GM12874 (cell line): ENCODE measurements at regions not wholly inside any gene's neighbourhood (a gene's known extent, or its start where the extent isn't known, plus 50 kb on each side); places are given as distances from the start of the nearest gene placed in this dataset.

Source experiments
- TF ChIP-seq, protein P1 (sequence below): IDR thresholded peaks from 2 replicates; pipeline ENCODE4 v1.5.1; 2011; ENCODE audit warnings: low read depth, mild to moderate bottlenecking, control low read depth, low read length, moderate library complexity; ENCODE audit not compliant: insufficient read depth

DNA sequence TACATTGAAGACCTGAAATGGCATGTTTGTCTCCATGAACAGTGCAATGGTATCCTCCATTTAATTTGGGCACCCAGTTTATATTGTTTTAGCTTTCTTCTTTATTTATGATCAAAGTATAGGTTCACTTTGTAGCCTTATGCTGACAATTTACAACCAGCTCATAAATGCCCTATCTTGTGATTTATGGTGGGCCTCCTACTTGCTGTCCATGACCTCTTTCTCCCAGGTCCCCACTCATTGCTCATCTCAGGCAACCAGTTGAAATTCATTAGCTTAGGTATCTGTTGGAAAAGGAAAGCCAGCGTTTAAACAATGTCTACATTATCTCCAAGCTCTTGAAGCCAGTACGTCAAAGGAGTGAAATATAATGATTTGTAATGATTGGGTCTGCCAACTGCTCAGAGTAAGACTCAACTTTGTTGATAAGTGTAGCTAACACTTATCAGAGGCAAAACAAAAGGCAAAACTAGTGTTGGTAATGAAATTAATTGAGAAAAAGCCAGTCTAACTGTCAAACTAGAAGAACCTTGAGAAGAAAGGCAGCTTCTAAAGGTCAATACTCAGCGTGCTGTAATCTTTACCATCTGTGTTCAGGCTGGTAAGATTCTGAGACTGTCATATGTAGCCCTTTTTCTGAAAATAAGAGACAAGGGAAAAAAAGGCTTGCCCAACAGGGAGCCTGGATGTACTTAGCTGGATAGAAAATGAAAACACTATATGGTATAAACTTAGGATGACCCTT lies 695.9 kb downstream of the EPHA4 start:
- TF ChIP-seq, protein P1, sequence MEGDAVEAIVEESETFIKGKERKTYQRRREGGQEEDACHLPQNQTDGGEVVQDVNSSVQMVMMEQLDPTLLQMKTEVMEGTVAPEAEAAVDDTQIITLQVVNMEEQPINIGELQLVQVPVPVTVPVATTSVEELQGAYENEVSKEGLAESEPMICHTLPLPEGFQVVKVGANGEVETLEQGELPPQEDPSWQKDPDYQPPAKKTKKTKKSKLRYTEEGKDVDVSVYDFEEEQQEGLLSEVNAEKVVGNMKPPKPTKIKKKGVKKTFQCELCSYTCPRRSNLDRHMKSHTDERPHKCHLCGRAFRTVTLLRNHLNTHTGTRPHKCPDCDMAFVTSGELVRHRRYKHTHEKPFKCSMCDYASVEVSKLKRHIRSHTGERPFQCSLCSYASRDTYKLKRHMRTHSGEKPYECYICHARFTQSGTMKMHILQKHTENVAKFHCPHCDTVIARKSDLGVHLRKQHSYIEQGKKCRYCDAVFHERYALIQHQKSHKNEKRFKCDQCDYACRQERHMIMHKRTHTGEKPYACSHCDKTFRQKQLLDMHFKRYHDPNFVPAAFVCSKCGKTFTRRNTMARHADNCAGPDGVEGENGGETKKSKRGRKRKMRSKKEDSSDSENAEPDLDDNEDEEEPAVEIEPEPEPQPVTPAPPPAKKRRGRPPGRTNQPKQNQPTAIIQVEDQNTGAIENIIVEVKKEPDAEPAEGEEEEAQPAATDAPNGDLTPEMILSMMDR, result no peak

DNA sequence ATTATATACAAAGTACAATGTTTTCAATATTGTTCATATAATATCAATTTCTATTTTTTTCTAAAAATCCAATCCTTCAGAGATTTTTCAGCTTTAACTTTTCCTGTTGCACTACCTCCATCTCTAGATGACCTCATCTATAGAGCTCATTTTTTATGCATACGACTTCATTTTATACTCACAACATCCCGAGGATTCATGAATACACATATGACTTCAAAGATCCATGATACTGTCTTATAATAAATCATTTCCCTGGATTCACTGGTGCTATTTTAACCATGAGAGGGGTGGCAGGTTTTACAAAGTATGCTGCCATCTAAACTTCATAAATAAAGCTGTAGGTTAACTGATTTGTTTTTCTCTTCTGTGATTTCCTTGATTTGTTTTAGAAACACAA lies 694.6 kb downstream of the EPHA4 start:
- TF ChIP-seq, protein P1, result no peak

DNA sequence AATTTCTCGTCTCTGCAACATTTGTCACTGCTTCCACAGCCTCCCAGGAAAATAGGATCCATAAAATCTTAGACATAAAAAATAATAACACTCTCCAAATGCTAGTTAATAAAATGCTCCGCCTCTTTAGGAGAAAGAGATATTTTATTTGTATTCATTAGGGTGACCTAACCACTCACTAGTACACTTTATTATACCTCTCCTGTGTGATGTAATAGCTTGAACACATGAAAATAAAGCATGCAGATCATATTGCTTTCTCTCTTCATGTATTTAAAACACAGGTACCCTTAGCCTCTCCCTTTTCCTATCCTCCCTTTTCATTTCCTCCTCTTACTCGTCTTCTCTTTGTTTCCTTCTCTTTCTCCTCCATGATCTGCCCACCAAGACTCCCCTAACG lies 694.2 kb downstream of the EPHA4 start:
- TF ChIP-seq, protein P1, result no peak

DNA sequence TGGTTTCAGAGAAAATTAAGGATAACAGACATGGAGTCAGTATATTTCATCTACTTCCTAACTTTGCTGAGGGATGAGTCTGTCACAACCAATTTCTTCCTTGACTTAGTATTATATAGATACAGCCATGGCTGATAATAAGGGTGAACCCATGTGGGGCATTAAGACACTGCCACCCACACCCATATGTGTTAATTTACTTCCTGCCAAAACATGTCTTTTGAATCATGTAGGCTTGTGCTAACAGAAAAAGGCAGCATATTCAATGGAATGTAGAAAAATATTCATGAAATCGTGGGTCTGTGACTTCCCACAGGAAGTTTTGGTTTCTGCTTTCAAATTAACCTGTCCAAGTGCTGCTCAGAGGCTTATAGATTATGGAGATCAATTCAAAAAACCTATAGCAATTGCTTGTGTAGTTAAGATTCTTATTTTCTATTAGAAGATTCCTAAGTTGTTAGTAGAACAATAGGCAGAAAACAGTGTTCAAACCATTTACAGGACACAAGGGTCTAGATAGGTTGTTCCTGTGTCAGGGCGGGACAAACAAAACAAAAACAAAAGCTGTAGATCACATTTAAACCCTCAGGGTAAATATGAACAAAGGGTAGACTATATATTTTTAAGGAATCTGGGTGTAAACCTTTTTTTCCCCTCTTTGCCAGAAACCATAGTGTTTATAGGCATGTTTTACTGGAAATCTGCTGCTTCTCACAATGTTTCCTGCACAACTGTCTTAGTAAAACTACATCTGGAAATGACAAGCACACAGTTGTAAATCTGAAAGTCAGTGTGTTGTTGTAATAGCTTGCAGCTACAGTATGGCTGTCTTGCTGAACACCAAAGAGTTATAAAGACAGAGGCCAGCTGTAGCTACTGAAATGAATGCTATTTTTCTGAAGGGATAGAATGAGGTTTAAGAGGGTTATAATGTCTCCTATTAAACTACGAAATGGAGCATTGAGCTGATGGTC lies 691.2 kb downstream of the EPHA4 start:
- TF ChIP-seq, protein P1, result no peak

DNA sequence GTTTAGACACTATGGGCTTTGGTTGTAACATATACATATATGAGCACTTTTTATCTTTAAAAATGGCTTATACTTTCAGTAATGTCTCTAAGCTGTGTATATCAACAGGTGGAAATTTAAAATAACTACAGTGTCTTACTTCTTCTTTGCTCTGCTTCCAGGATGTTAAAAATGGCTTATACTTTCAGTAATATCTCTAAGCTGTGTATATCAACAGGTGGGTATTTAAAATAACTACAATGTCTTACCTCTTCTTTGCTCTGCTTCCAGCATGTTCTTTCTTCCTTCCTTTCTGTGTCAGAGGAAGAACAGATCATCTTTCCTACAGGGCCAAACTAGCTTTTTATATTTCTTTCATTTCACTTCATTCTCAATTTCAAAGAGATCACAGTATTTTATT lies 689.6 kb downstream of the EPHA4 start:
- TF ChIP-seq, protein P1, result no peak

DNA sequence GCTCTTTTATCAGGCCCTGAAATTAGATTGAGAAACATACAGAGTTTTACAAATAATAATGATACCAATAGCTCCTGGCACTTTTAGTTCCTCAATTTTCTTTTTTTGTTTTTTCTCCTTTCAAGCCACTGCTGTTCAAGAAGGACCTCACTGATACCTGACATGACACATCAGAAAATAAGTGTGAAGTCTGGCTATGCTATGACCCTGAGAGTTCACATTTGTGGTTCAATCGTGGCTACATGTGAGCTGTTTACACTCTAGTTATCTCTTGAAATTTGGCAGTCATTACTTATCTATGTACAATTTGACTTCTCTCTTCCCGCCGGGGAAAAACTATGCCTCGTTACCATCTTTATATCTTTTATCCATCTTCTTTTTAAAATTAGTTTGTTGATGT lies 686.5 kb downstream of the EPHA4 start:
- TF ChIP-seq, protein P1, result no peak

DNA sequence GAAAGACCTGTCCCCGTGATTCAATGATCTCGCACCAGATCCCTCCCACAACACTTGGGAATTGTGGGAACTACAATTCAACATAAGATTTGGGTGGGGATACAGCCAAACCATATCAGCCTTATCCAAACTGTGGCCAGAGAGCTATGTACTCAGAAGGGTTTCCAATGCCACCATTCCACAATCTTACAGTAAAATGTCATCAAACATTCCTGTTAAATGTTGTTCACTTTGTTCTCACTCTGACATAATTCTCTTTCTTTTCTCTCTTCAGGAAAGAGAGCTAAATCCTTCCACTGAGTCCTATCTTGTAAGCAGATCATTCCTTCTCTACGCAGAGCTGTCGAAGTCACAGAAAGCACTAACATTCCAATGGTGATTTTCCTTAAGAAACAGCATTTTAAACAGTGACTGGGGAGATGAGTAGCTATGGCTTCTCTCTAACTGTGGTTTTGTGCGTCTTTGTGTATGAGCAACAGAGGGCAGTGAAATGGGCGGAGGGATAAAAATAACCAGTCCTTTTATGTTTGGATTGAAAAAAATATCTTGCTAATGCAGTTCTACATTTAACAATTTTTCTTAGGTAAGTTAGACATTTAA lies 684.7 kb downstream of the EPHA4 start:
- TF ChIP-seq, protein P1, result no peak
